HepG2 (cell line): ENCODE measurements at regions not wholly inside any gene's neighbourhood (a gene's known extent, or its start where the extent isn't known, plus 50 kb on each side); places are given as distances from the start of the nearest gene placed in this dataset.

Source experiments
- EZH2 ChIP-seq: conservative IDR thresholded peaks from 2 replicates; pipeline ENCODE4 v1.6.1; 2012; ENCODE audit warnings: mild to moderate bottlenecking, low read depth, low read length, moderate library complexity
- FOXK1 ChIP-seq: sonication (generic); formaldehyde crosslinking; IDR thresholded peaks from 2 replicates; pipeline ENCODE4 v1.4.0; 2020; ENCODE audit warnings: low read depth, missing genetic modification reagents, borderline replicate concordance
- KDM4B ChIP-seq: sonication (generic); formaldehyde crosslinking; IDR thresholded peaks from 2 replicates; pipeline ENCODE4 v1.4.0; 2020; ENCODE audit warnings: missing genetic modification reagents
- KLF15 ChIP-seq: sonication (generic); formaldehyde crosslinking; IDR thresholded peaks from 2 replicates; pipeline ENCODE4 v1.8.1; 2023; ENCODE audit warnings: borderline replicate concordance, mild to moderate bottlenecking, inconsistent platforms, missing genetic modification reagents, mixed read lengths
- KLF16 ChIP-seq, 2 experiments: sonication (generic) in 1 of 2; formaldehyde crosslinking in 1 of 2; IDR thresholded peaks; 2 replicates each; pipeline versions ENCODE4 v1.6.1 to v1.8.0; 2016 to 2023; ENCODE audit warnings: missing genetic modification reagents in 2 of 2, missing compliant biosample characterization in 1 of 2
- POLR2A ChIP-seq, 2 experiments: IDR thresholded peaks; 2 replicates each; pipeline ENCODE4 v1.6.1; 2011; ENCODE audit warnings: low read depth in 2 of 2, low read length in 2 of 2, mild to moderate bottlenecking in 1 of 2, moderate library complexity in 1 of 2; ENCODE audit not compliant: insufficient read depth in 1 of 2
- RAD21 ChIP-seq: fragments of 450-650 bp; formaldehyde crosslinking; IDR thresholded peaks from 2 replicates; pipeline ENCODE4 v1.5.0; 2020; ENCODE audit warnings: mild to moderate bottlenecking
- SUZ12 ChIP-seq: fragments of 150-350 bp; IDR thresholded peaks from 2 replicates; pipeline ENCODE4 v1.6.1; 2014; ENCODE audit warnings: low read depth, low read length
- ZBTB1 ChIP-seq: sonication (generic); formaldehyde crosslinking; IDR thresholded peaks from 2 replicates; pipeline ENCODE4 v1.4.0; 2020; ENCODE audit warnings: missing genetic modification reagents, borderline replicate concordance
- ZNF333 ChIP-seq: sonication (generic); formaldehyde crosslinking; IDR thresholded peaks from 2 replicates; pipeline ENCODE4 v1.4.0; 2020; ENCODE audit warnings: mild to moderate bottlenecking, missing genetic modification reagents, borderline replicate concordance
- TF ChIP-seq, protein P1 (sequence below): sonication (generic); formaldehyde crosslinking; IDR thresholded peaks from 2 replicates; pipeline ENCODE4 v1.5.0; 2020; ENCODE audit warnings: mild to moderate bottlenecking, missing genetic modification reagents, moderate library complexity

DNA sequence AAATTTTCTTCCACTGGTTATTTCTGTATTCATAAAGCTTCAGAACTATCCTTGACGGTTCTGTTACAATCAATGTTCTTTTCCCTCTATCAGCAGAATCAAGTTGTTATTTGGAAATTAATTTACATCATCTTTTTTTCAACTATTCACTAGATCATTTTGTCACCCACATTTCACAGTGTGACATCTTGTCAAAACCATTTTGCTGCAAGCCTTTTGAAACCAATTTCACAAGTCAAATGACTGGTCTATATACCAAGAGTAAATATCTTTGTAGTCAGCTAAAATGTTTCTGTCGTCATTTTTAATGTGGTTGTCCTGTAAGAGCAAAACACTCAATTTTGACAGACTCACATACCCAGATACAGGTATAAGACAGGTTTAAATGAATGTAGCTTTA, 984.3 kb upstream of the TYRP1 start:
- TF ChIP-seq RAD21 (no peak), SUZ12 (no peak), KLF15 (CRISPR knock-in tag) (no peak), ZBTB1 (CRISPR knock-in tag) (no peak), KLF16 (CRISPR knock-in tag; IDR thresholded peaks at IDR 0.05) (no peak), KDM4B (CRISPR knock-in tag) (no peak), EZH2 (no peak), POLR2A (IDR thresholded peaks at IDR 0.05; ENCODE audit: insufficient read depth in 1 of 2, low read depth in 2 of 2, low read length in 2 of 2) (no peak), ZNF333 (CRISPR knock-in tag) (no peak), FOXK1 (CRISPR knock-in tag) (no peak)
- TF ChIP-seq, protein P1, sequence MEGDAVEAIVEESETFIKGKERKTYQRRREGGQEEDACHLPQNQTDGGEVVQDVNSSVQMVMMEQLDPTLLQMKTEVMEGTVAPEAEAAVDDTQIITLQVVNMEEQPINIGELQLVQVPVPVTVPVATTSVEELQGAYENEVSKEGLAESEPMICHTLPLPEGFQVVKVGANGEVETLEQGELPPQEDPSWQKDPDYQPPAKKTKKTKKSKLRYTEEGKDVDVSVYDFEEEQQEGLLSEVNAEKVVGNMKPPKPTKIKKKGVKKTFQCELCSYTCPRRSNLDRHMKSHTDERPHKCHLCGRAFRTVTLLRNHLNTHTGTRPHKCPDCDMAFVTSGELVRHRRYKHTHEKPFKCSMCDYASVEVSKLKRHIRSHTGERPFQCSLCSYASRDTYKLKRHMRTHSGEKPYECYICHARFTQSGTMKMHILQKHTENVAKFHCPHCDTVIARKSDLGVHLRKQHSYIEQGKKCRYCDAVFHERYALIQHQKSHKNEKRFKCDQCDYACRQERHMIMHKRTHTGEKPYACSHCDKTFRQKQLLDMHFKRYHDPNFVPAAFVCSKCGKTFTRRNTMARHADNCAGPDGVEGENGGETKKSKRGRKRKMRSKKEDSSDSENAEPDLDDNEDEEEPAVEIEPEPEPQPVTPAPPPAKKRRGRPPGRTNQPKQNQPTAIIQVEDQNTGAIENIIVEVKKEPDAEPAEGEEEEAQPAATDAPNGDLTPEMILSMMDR = no peak
